ENCODE measurements at regions not wholly inside any gene's neighbourhood (a gene's known extent, or its start where the extent isn't known, plus 50 kb on each side); places are given as distances from the start of the nearest gene placed in this dataset.

DNA sequence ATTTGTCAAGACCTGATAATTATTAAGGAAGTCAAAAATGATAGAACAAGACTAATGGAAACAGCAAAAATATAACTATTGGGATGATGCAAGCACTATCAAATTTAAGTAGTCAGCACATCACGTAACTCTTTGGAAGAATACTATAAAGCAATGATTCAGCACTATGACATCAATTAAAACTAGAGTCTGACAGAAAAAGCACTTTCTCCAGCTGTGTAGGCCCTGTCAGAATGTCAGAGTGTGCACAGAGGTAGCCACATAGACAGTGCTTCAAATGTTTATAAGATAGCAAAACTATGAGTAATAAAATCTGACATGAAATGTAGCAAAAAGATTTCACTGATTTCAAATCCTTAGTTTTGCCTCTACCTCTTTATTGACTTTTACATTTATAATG lies 1226.6 kb upstream of the ADGRL3 start:
- no peak overlapping the region for H3K27ac ChIP-seq
- TF ChIP-seq, protein P1, sequence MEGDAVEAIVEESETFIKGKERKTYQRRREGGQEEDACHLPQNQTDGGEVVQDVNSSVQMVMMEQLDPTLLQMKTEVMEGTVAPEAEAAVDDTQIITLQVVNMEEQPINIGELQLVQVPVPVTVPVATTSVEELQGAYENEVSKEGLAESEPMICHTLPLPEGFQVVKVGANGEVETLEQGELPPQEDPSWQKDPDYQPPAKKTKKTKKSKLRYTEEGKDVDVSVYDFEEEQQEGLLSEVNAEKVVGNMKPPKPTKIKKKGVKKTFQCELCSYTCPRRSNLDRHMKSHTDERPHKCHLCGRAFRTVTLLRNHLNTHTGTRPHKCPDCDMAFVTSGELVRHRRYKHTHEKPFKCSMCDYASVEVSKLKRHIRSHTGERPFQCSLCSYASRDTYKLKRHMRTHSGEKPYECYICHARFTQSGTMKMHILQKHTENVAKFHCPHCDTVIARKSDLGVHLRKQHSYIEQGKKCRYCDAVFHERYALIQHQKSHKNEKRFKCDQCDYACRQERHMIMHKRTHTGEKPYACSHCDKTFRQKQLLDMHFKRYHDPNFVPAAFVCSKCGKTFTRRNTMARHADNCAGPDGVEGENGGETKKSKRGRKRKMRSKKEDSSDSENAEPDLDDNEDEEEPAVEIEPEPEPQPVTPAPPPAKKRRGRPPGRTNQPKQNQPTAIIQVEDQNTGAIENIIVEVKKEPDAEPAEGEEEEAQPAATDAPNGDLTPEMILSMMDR (conservative IDR thresholded peaks at IDR 0.05): no peak

DNA sequence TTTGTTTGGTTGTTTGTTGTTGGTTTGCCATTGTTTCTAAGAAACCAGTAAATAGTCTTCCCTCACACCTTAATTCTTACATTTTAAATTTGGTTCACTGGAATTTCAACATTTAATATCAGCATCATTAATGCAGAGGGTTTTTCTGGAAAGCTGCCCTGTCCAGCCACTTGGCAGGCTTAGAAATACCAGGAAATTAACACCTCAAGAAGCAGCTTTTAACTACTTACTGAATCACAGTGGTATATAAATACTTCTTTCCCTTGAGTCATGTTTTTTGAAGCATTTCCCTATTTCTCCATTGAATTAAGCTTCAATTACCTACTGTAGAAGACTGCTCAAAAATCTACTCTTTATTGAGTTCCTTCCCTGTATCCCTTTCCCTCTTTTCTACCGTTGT lies 1221.1 kb upstream of the ADGRL3 start:
- TF ChIP-seq, protein P1 (conservative IDR thresholded peaks at IDR 0.05): no peak

DNA sequence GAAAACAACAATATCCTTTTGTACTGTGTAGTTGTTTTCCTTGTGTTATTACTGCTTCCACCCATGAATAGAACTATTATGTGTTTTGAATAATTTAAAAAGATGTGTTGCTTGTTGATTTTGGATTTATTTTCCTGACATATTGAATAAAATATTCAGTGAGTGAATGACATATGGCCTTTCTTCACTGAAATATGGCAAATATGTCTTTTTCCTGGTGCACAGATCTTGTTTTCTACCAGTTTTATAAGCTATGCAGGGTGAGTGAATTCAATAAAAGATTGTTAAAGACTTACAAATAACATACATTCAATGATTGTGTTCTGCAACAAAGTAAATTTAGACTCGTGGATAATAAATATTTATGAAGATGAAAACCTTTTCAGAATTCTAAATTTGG lies 1216.3 kb upstream of the ADGRL3 start:
- TF ChIP-seq, protein P1 (conservative IDR thresholded peaks at IDR 0.05): no peak
- H3K27ac ChIP-seq: no peak overlapping the region

More for the DNA sequence above, 1221.1 kb upstream of the ADGRL3 start:
- H3K27ac ChIP-seq: no peak overlapping the region

DNA sequence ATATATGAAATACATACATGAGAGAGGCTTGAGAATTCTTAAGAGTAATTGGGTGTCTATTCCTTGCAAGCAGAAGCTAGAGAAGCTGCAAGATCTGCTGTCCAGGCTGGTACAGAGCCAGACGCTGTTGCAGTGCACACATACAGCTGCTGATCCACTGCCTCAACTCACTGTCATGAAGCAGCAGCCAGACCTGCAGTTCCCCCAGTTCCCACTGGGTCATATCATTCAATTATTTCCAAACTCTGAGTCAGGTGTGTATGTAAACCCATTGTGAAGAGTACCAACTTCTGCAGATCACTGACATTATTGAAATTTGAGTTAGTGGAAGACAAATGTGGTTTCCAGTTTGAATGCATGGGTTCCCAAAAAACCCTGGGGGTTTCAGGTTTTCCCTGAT lies 1212.8 kb upstream of the ADGRL3 start:
- no peak overlapping the region for H3K27ac ChIP-seq
- TF ChIP-seq, protein P1 (conservative IDR thresholded peaks at IDR 0.05): no peak

DNA sequence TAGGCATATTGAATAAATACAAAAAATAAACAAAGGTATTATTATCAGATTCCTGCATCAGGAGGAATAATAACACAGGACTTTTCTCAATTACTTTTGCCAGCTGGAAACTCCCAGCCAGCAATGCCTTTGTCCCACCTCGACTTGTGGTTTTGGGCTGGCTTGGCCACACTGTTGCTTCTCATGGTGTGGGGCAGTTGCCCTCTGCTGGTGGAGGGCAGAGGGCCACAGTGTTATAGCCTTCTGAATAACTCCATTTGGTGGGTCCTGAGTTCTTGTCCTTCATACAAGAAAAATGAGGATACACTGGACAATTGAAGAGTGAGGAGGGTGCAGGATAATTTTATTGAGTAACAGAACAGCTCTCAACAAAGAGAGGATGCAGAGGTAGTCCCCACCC lies 1206.0 kb upstream of the ADGRL3 start:
- TF ChIP-seq, protein P1 (conservative IDR thresholded peaks at IDR 0.05): no peak
- no peak overlapping the region for H3K27ac ChIP-seq

DNA sequence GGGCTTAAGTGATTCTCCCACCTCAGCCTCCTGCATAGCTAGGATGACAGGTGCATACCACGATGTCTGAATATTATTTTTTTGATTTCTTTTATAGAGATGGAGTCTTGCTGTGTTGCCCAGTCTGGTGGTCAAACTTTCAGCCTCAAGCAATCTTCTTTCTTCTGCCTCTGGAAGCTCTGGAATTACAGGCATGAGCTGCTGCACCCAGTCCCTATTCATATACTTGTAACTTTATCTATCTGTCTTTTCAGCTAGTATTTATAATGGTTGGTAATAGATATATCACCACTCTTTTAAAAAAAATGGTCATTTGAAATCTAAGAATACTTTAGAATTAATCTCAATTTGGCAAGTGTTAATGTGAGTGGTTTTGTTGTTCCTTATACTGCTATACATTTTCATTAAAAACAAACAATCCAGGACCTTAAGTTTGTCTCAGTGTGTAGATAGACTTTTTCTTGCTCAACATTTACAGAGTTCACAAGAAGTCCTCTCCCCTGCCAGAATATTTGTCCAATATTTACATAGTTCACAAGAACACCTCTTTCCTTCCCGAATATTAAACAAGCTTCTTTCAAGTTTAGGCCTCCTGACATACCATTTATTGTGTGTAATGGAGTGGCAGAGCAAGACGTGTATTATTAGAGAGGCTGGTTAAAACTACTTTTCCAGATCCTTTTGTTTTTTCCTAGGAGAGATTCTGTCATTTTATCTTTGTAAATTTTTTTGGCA lies 1197.4 kb upstream of the ADGRL3 start:
- TF ChIP-seq, protein P1 (conservative IDR thresholded peaks at IDR 0.05): no peak
- no peak overlapping the region for H3K27ac ChIP-seq

DNA sequence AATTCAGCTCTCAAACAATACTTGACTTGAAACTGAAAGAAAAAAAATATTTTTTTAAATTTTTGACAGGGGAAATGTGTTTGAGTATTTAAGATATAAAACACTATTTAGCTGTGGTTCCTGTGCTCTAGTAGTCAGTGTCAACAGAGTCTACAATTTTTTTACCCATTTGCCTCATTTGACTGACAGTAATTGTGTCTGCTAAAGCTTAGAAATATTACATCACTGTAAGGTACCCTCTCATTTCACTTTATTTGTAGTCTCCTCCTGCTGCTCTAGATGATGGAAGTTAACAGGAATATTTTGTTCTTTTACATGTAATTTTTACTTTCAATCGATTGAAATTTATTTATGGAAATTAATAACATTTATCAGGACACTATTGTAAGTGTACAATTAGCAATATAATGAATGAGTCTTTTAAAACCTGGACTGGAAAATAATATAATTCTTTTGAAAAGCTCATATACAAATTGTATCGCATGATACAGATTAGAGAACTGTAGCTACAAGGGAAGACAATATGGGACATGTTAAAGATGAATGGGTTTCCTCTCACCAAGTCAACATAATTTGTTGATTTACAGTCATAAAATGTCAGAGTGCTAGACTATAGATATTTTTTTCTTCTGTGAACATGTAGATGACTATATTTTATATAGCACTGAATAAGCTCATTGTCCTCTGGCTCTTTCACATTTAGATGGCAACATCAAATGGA lies 1186.5 kb upstream of the ADGRL3 start:
- TF ChIP-seq, protein P1 (conservative IDR thresholded peaks at IDR 0.05): no peak
- H3K27ac ChIP-seq: no peak overlapping the region
